K562 (cell line): ENCODE measurements at regions not wholly inside any gene's neighbourhood (a gene's known extent, or its start where the extent isn't known, plus 50 kb on each side); places are given as distances from the start of the nearest gene placed in this dataset.

Source experiments
- BRCA1 ChIP-seq, 2 experiments: fragments of 450-650 bp in 1 of 2; sonication (generic) in 1 of 2; formaldehyde crosslinking in 1 of 2; IDR thresholded peaks; 2 replicates each; pipeline versions ENCODE4 v1.5.0 to v1.6.1; 2017 to 2020; ENCODE audit warnings: mild to moderate bottlenecking in 1 of 2, missing genetic modification reagents in 1 of 2
- CBX2 ChIP-seq: fragments of 200-600 bp; sonication (generic); IDR thresholded peaks from one replicate; pipeline ENCODE4 v1.6.1; 2012; ENCODE audit warnings: mild to moderate bottlenecking, low read length, inconsistent platforms; ENCODE audit not compliant: insufficient read depth, poor library complexity, severe bottlenecking
- ESRRA ChIP-seq: fragments of 450-650 bp; IDR thresholded peaks from 2 replicates; pipeline ENCODE4 v1.6.1; 2014; ENCODE audit warnings: low read depth, mild to moderate bottlenecking, moderate library complexity, borderline replicate concordance
- MTF1 ChIP-seq: fragments of 250-450 bp; sonication (Bioruptor Pico); IDR thresholded peaks from 2 replicates; pipeline ENCODE4 v1.9.0; 2021; ENCODE audit warnings: moderate library complexity, mild to moderate bottlenecking, inconsistent platforms, borderline replicate concordance
- POLR2A ChIP-seq: fragments of 450-650 bp; conservative IDR thresholded peaks from 2 replicates; pipeline ENCODE4 v1.6.1; 2016
- POLR2AphosphoS5 ChIP-seq: IDR thresholded peaks from 2 replicates; pipeline ENCODE4 v1.6.1; 2011; ENCODE audit warnings: mild to moderate bottlenecking, low read depth, low read length, moderate library complexity; ENCODE audit not compliant: control insufficient read depth, insufficient read depth
- RCOR1 ChIP-seq, 2 experiments: IDR thresholded peaks; 2 replicates each; pipeline ENCODE4 v1.6.1; 2012; ENCODE audit warnings: low read depth in 2 of 2, low read length in 2 of 2, borderline replicate concordance in 1 of 2, improper control_type of control experiment in 1 of 2
- SMAD3 ChIP-seq: fragments of 450-650 bp; formaldehyde crosslinking; conservative IDR thresholded peaks from 2 replicates; pipeline ENCODE4 v1.4.0; 2020; ENCODE audit warnings: mild to moderate bottlenecking
- SP1 ChIP-seq: sonication (generic); formaldehyde crosslinking; IDR thresholded peaks from 2 replicates; pipeline ENCODE4 v1.8.1; 2022; ENCODE audit warnings: mild to moderate bottlenecking, missing genetic modification reagents
- TFAP4 ChIP-seq: sonication (generic); formaldehyde crosslinking; IDR thresholded peaks from 2 replicates; pipeline ENCODE4 v1.8.0; 2022; ENCODE audit warnings: missing genetic modification reagents, mild to moderate bottlenecking, moderate library complexity, borderline replicate concordance
- TF ChIP-seq, protein P1 (sequence below), 3 experiments: IDR thresholded peaks in 2 of 3; conservative IDR thresholded peaks in 1 of 3; 2 replicates each; pipeline ENCODE4 v1.5.1; 2011 to 2012; ENCODE audit warnings: low read length in 3 of 3, mild to moderate bottlenecking in 3 of 3, control low read depth in 2 of 3, improper control_type of control experiment in 1 of 3, inconsistent platforms in 1 of 3, low read depth in 1 of 3, mixed read lengths in 1 of 3, moderate library complexity in 1 of 3; ENCODE audit not compliant: insufficient read depth in 2 of 3

- no peak for TF ChIP-seq SP1 (CRISPR knock-in tag)
- no peak for TF ChIP-seq CBX2
- TF ChIP-seq POLR2AphosphoS5: no peak
- no peak for TF ChIP-seq BRCA1 (IDR thresholded peaks at IDR 0.05)
- no peak for TF ChIP-seq BRCA1 (CRISPR knock-in tag; IDR thresholded peaks at IDR 0.05)
- TF ChIP-seq SMAD3: no peak
- TF ChIP-seq, protein P1, sequence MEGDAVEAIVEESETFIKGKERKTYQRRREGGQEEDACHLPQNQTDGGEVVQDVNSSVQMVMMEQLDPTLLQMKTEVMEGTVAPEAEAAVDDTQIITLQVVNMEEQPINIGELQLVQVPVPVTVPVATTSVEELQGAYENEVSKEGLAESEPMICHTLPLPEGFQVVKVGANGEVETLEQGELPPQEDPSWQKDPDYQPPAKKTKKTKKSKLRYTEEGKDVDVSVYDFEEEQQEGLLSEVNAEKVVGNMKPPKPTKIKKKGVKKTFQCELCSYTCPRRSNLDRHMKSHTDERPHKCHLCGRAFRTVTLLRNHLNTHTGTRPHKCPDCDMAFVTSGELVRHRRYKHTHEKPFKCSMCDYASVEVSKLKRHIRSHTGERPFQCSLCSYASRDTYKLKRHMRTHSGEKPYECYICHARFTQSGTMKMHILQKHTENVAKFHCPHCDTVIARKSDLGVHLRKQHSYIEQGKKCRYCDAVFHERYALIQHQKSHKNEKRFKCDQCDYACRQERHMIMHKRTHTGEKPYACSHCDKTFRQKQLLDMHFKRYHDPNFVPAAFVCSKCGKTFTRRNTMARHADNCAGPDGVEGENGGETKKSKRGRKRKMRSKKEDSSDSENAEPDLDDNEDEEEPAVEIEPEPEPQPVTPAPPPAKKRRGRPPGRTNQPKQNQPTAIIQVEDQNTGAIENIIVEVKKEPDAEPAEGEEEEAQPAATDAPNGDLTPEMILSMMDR (IDR thresholded peaks at IDR 0.05 in 2 of 3, conservative IDR thresholded peaks at IDR 0.05 in 1 of 3; ENCODE audit: insufficient read depth in 2 of 3, low read depth in 1 of 3, low read length in 3 of 3): no peak
- TF ChIP-seq ESRRA: no peak
- no peak for TF ChIP-seq RCOR1 (IDR thresholded peaks at IDR 0.05; ENCODE audit: borderline replicate concordance in 1 of 2, low read depth in 2 of 2, low read length in 2 of 2)
- TF ChIP-seq TFAP4 (CRISPR knock-in tag): no peak
- no peak for TF ChIP-seq POLR2A
- TF ChIP-seq MTF1 (CRISPR knock-in tag): no peak
These were observed 176.4 kb upstream of the MYLIP start for GRCh38 chr6:15952231-15953151.
